ENCODE measurements at regions not wholly inside any gene's neighbourhood (a gene's known extent, or its start where the extent isn't known, plus 50 kb on each side); places are given as distances from the start of the nearest gene placed in this dataset.

DNA sequence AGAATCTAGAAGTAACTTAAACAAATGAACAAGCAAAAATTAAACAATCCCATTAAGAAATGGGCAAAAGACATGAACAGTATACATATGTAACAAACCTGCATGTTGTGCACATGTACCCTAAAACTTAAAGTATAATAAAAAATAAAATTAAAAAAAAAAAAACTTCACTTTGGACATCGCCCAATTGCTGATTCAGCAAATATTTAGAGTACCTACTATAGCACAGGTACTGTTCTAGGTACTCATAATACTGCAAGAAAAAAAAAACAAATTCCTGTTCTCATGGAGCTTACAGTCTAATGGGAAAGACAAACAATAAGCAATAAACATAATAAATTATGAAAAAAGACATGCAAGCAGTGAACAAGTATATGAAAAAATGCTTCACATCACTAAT, 501.5 kb upstream of the HS3ST5 start:
- Histone ChIP-seq H3K27me3 (replicated peaks; ENCODE audit: control insufficient read depth, insufficient read depth, low read length) (no peaks in the 10 kb centered on the region), H3K4me3 (replicated peaks; ENCODE audit: low read depth, low read length) (no peak overlapping the region), H3K36me3 (ENCODE audit: control insufficient read depth, insufficient read depth, low read length) (no peaks in the 10 kb centered on the region)
- DNase-seq (ENCODE audit: extremely low read depth, insufficient read length), result no peak
- TF ChIP-seq, protein P1, sequence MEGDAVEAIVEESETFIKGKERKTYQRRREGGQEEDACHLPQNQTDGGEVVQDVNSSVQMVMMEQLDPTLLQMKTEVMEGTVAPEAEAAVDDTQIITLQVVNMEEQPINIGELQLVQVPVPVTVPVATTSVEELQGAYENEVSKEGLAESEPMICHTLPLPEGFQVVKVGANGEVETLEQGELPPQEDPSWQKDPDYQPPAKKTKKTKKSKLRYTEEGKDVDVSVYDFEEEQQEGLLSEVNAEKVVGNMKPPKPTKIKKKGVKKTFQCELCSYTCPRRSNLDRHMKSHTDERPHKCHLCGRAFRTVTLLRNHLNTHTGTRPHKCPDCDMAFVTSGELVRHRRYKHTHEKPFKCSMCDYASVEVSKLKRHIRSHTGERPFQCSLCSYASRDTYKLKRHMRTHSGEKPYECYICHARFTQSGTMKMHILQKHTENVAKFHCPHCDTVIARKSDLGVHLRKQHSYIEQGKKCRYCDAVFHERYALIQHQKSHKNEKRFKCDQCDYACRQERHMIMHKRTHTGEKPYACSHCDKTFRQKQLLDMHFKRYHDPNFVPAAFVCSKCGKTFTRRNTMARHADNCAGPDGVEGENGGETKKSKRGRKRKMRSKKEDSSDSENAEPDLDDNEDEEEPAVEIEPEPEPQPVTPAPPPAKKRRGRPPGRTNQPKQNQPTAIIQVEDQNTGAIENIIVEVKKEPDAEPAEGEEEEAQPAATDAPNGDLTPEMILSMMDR (IDR thresholded peaks at IDR 0.05; ENCODE audit: insufficient read depth, low read length, poor library complexity, severe bottlenecking), result no peak

DNA sequence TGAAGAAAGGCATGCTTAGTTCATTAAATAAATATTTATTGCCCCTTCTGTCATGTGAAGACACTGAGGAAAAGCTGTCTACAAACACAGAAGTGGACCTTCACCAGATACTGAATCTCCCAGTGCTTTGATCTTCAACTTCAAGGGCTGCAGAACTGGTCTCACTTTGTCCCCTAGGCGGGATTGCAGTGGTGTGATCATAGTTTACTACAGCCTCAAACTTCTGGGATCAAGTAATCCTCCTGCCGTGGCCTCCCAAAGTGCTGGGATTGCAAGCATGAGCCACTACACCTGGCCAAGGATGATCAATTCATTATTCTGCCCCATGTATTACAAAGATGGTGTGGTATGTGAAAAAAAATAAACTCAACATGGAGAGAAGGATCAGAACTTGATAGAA, 496.2 kb upstream of the HS3ST5 start:
- DNase-seq (ENCODE audit: extremely low read depth, insufficient read length), result no peak

DNA sequence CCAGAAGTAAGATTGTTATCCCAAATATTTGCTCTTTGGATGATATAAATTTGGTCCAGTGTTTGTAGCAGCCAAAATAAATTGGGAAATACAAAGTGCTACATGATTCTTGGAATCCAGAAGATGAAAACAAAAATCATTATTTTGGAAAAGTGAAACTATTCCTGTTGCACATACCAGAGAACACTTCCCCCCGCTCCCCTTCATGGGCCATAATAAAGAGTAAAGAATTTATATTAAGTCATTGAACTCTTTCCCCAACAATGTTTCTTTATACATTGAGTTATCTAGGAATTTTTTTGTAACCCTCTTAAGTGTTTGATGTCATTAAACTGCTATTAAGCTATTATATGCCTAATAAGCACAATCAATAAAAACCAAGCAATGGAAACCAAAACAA, 490.4 kb upstream of the HS3ST5 start:
- Histone ChIP-seq H3K4me3 (replicated peaks; ENCODE audit: low read depth, low read length) (no peak overlapping the region), H3K27me3 (replicated peaks; ENCODE audit: control insufficient read depth, insufficient read depth, low read length) (no peaks in the 10 kb centered on the region), H3K36me3 (ENCODE audit: control insufficient read depth, insufficient read depth, low read length) (no peaks in the 10 kb centered on the region)
- TF ChIP-seq, protein P1 (IDR thresholded peaks at IDR 0.05; ENCODE audit: insufficient read depth, low read length, poor library complexity, severe bottlenecking), result no peak
- no peak for DNase-seq (ENCODE audit: extremely low read depth, insufficient read length)

More for the DNA sequence above, 496.2 kb upstream of the HS3ST5 start:
- TF ChIP-seq, protein P1 (IDR thresholded peaks at IDR 0.05; ENCODE audit: insufficient read depth, low read length, poor library complexity, severe bottlenecking), result no peak
- Histone ChIP-seq H3K27me3 (replicated peaks; ENCODE audit: control insufficient read depth, insufficient read depth, low read length) (no peaks in the 10 kb centered on the region), H3K4me3 (replicated peaks; ENCODE audit: low read depth, low read length) (no peak overlapping the region), H3K36me3 (ENCODE audit: control insufficient read depth, insufficient read depth, low read length) (no peaks in the 10 kb centered on the region)

DNA sequence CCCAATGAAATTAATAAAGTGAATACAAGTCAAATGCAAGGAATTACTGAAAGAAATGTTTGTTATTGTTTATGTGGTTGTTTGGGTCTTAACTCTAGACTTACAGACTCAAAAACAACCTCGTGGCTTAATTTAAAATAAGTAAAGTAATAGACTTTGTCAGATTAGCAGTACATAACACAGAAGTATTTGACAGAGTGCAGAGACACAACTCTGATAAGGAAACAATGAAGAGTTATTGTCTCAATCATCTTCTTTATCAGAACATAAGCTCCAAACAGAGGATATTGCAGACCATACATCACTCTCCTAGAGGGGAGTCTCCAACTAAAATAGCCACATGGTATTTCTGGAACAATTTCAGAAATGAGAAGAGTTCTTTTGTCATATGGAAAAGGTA, 487.7 kb upstream of the HS3ST5 start:
- Histone ChIP-seq H3K36me3 (ENCODE audit: control insufficient read depth, insufficient read depth, low read length) (no peaks in the 10 kb centered on the region), H3K27me3 (replicated peaks; ENCODE audit: control insufficient read depth, insufficient read depth, low read length) (no peaks in the 10 kb centered on the region), H3K4me3 (replicated peaks; ENCODE audit: low read depth, low read length) (no peak overlapping the region)
- TF ChIP-seq, protein P1 (IDR thresholded peaks at IDR 0.05; ENCODE audit: insufficient read depth, low read length, poor library complexity, severe bottlenecking), result no peak
- no peak for DNase-seq (ENCODE audit: extremely low read depth, insufficient read length)

DNA sequence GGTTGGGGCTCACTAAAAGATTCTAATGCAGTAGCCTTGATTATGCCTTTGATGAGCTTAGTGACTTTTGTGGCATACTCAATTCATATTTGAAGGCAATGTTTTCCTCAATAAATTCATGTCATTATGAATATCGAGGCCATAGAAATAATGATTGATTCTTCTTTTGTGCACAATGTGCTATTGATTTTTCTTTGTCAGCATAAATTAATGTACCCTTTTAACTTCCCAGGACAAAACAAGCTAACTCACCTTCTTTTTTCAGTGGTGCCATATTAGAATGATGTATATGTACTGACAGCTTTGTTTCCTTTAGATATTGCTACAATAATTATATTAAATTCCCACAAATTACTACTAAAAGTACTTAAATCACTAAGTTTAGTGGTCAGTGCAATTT, 484.3 kb upstream of the HS3ST5 start:
- H3K36me3 ChIP-seq (ENCODE audit: control insufficient read depth, insufficient read depth, low read length), result no peaks in the 10 kb centered on the region
- TF ChIP-seq, protein P1 (IDR thresholded peaks at IDR 0.05; ENCODE audit: insufficient read depth, low read length, poor library complexity, severe bottlenecking), result no peak
- DNase-seq (ENCODE audit: extremely low read depth, insufficient read length), result no peak
- H3K27me3 ChIP-seq (replicated peaks; ENCODE audit: control insufficient read depth, insufficient read depth, low read length), result no peaks in the 10 kb centered on the region
- H3K4me3 ChIP-seq (replicated peaks; ENCODE audit: low read depth, low read length), result no peak overlapping the region

DNA sequence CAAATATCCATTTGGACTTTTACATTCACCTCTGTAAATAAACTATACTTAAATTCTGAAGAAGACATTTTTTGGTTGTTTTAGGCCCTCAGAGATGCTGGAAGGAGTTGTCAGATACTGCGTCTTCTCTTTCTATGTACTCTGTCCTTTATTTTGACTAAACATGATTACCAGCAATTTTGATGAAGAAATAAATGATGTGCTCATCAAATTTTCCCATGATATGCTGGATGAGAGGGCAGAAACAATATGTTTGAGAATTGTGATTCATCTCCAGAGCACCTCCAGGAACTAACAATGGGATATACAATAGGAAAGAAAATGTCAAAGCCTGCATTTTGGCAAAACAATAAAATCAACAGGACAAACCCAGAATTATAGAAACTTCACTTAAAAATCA, 481.6 kb upstream of the HS3ST5 start:
- no peaks in the 10 kb centered on the region for H3K36me3 ChIP-seq (ENCODE audit: control insufficient read depth, insufficient read depth, low read length)
- TF ChIP-seq, protein P1 (IDR thresholded peaks at IDR 0.05; ENCODE audit: insufficient read depth, low read length, poor library complexity, severe bottlenecking), result no peak
- no peaks in the 10 kb centered on the region for H3K27me3 ChIP-seq (replicated peaks; ENCODE audit: control insufficient read depth, insufficient read depth, low read length)
- no peak for DNase-seq (ENCODE audit: extremely low read depth, insufficient read length)
- H3K4me3 ChIP-seq (replicated peaks; ENCODE audit: low read depth, low read length), result no peak overlapping the region
